HG03432 (cell line): ENCODE measurements at regions not wholly inside any gene's neighbourhood (a gene's known extent, or its start where the extent isn't known, plus 50 kb on each side); places are given as distances from the start of the nearest gene placed in this dataset.
A peak's percentile ranks its signal among the peaks of the same experiment; 100 is the strongest.
"Not testable (repeated sequence)": the region's sequence is repeated elsewhere in the genome, so short reads cannot be mapped to it uniquely, and the experiment has no call there.

Source experiments
- ATAC-seq: cut with Tn5 transposase; IDR thresholded peaks from one replicate; pipeline ENCODE4 v1.9.1; 2021; ENCODE audit warnings: mild to moderate bottlenecking, moderate library complexity; ENCODE audit not compliant: unreplicated experiment

- no peak for ATAC-seq
Measured at GRCh38 chr10:26621243-26621888, 76.1 kb upstream of the PDSS1 start.

GRCh38 chr10:26621889-26622711 is 75.4 kb upstream of the PDSS1 start:
- peak; percentile 79 for ATAC-seq

GRCh38 chr10:26622891-26623290 is 74.6 kb upstream of the PDSS1 start:
- no peak for ATAC-seq

- no peak for ATAC-seq
Measured at GRCh38 chr10:26624006-26624405, 73.5 kb upstream of the PDSS1 start.

GRCh38 chr10:26626066-26626465 is 71.4 kb upstream of the PDSS1 start:
- ATAC-seq: no peak

- no peak for ATAC-seq
Measured at GRCh38 chr10:26627324-26627723, 70.2 kb upstream of the PDSS1 start.

- peak; percentile 87 for ATAC-seq
Measured at GRCh38 chr10:26628395-26628794, 69.1 kb upstream of the PDSS1 start.

- not testable (repeated sequence) for ATAC-seq
Measured at GRCh38 chr10:26632171-26632570, 65.3 kb upstream of the PDSS1 start.

- not testable (repeated sequence) for ATAC-seq
Measured at GRCh38 chr10:26634111-26634510, 63.4 kb upstream of the PDSS1 start.

- no peak for ATAC-seq
Measured at GRCh38 chr10:26637521-26638275, 59.8 kb upstream of the PDSS1 start.

GRCh38 chr10:26640391-26640790 is 57.1 kb upstream of the PDSS1 start:
- ATAC-seq: no peak

GRCh38 chr10:26642896-26643653 is 54.4 kb upstream of the PDSS1 start:
- ATAC-seq: no peak

- ATAC-seq: no peak
Measured at GRCh38 chr10:26647602-26648244, 49.8 kb upstream of the PDSS1 start.
